Keratinocyte (primary cell): ENCODE measurements at regions not wholly inside any gene's neighbourhood (a gene's known extent, or its start where the extent isn't known, plus 50 kb on each side); places are given as distances from the start of the nearest gene placed in this dataset.

ENCODE experiments used
- DNase-seq: peaks from one replicate; pipeline ENCODE4 v3.0.0-alpha.2; 2011; ENCODE audit warnings: low read depth, missing footprints, low spot score
- FAIRE-seq: peaks from 2 replicates; lab custom pipeline; 2011; peaks lifted over from hg19 to GRCh38; lab: Jason Lieb, UNC
- H2AFZ ChIP-seq: 2 replicates; pipeline ENCODE4 v1.6.0; 2012; ENCODE audit warnings: low read length, control low read depth, inconsistent platforms; ENCODE audit not compliant: control insufficient read depth
- H3K27ac ChIP-seq: 2 replicates; pipeline ENCODE4 v1.5.1; 2011; ENCODE audit warnings: low read length; ENCODE audit not compliant: control insufficient read depth, insufficient read depth
- H3K27me3 ChIP-seq: 3 replicates; pipeline ENCODE4 v1.6.0; 2011; ENCODE audit warnings: low read length; ENCODE audit not compliant: control insufficient read depth, insufficient read depth; ENCODE audit errors: extremely low read depth
- H3K36me3 ChIP-seq, 2 experiments: 2 replicates in 1 of 2; 3 replicates in 1 of 2; pipeline ENCODE4 v1.5.1; 2011; ENCODE audit warnings: low read length in 2 of 2, mild to moderate bottlenecking in 1 of 2; ENCODE audit not compliant: control insufficient read depth in 2 of 2, insufficient read depth in 2 of 2; ENCODE audit errors: extremely low read depth in 1 of 2
- H3K4me1 ChIP-seq: 3 replicates; pipeline ENCODE4 v1.5.1; 2011; ENCODE audit warnings: low read length; ENCODE audit not compliant: control insufficient read depth, insufficient read depth; ENCODE audit errors: extremely low read depth
- H3K4me2 ChIP-seq: 3 replicates; pipeline ENCODE4 v1.6.0; 2011; ENCODE audit warnings: low read depth, low read length; ENCODE audit not compliant: control insufficient read depth, insufficient read depth; ENCODE audit errors: extremely low read depth
- H3K4me3 ChIP-seq, 3 experiments: fragments of 200-600 bp in 1 of 3; sonication (generic) in 1 of 3; 2 replicates in 2 of 3; 3 replicates in 1 of 3; pipeline ENCODE4 v1.5.1; 2011 to 2016; ENCODE audit warnings: low read length in 3 of 3, mild to moderate bottlenecking in 3 of 3, control low read depth in 2 of 3, inconsistent platforms in 1 of 3, low read depth in 1 of 3, mixed read lengths in 1 of 3, mixed run types in 1 of 3, moderate library complexity in 1 of 3; ENCODE audit not compliant: control insufficient read depth in 2 of 3, insufficient read depth in 2 of 3; ENCODE audit errors: extremely low read depth in 1 of 3
- H3K79me2 ChIP-seq: 2 replicates; pipeline ENCODE4 v1.6.0; 2012; ENCODE audit warnings: low read length; ENCODE audit not compliant: control insufficient read depth, insufficient read depth
- H3K9ac ChIP-seq: 3 replicates; pipeline ENCODE4 v1.6.0; 2011; ENCODE audit warnings: low read length; ENCODE audit not compliant: control insufficient read depth, insufficient read depth; ENCODE audit errors: extremely low read depth
- H3K9me1 ChIP-seq: 3 replicates; pipeline ENCODE4 v1.6.0; 2011; ENCODE audit warnings: low read length; ENCODE audit not compliant: control insufficient read depth, insufficient read depth; ENCODE audit errors: extremely low read depth
- H3K9me3 ChIP-seq: 2 replicates; pipeline ENCODE4 v1.5.1; 2012; ENCODE audit warnings: low read depth, low read length; ENCODE audit not compliant: control insufficient read depth
- H4K20me1 ChIP-seq: 3 replicates; pipeline ENCODE4 v1.6.0; 2011; ENCODE audit warnings: low read length; ENCODE audit not compliant: control insufficient read depth, insufficient read depth; ENCODE audit errors: extremely low read depth
- EZH2 ChIP-seq: IDR thresholded peaks from one replicate; pipeline ENCODE4 v1.6.1; 2012; ENCODE audit warnings: inconsistent platforms, mild to moderate bottlenecking, low read length, moderate library complexity
- dilution Hi-C: fragments of 300-500 bp; cut with MboI; formaldehyde crosslinking; loops from one replicate; pipeline ENCODE4 v1.7.0; 2020; ENCODE audit warnings: low sequenced_read_pairs; ENCODE audit not compliant: extremely low pct_ligation_motif_present
- TF ChIP-seq, protein P1 (sequence below), 3 experiments: IDR thresholded peaks in 1 of 3; conservative IDR thresholded peaks in 1 of 3; optimal IDR thresholded peaks in 1 of 3; 2 replicates in 2 of 3; 3 replicates in 1 of 3; pipeline versions ENCODE3 to v1.5.1; 2011; ENCODE audit warnings: low read length in 3 of 3, mild to moderate bottlenecking in 3 of 3, moderate library complexity in 2 of 3, control low read depth in 1 of 3, inconsistent platforms in 1 of 3; ENCODE audit not compliant: insufficient read depth in 2 of 3; ENCODE audit errors: extremely low read depth in 1 of 3

DNA sequence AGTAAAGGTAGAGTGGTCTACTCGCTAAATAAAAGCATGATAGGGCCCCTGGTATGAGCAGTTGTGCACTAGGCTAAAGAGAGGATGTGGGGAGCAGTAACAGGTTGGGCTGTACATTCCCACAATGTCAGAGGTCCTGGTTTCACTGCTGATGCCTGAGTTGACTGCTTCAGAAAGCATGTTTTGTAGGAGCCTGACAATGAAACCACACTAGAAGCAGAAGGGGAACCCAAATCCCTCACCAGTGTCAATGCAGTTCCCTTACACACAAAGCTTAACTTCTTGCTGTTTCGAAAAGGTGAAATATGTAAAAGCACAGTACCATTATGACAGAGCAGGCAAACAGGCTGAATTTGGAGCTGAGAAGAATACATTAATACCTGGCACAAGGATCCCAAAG lies 291.7 kb upstream of the KYNU start:
- Histone ChIP-seq H3K9me1 (no peaks in the 10 kb centered on the region), H3K27me3 (no peaks in the 10 kb centered on the region), H3K9ac (no peak overlapping the region), H3K4me2 (no peak overlapping the region), H3K36me3 (no peaks in the 10 kb centered on the region), H3K9me3 (no peaks in the 10 kb centered on the region), H2AFZ (no peak overlapping the region), H3K27ac (no peak overlapping the region), H3K4me3 (no peak overlapping the region), H4K20me1 (no peaks in the 10 kb centered on the region), H3K4me1 (no peaks in the 10 kb centered on the region), H3K79me2 (no peaks in the 10 kb centered on the region)
- DNase-seq: no peak
- dilution Hi-C loops: no loop called here
- TF ChIP-seq, protein P1, sequence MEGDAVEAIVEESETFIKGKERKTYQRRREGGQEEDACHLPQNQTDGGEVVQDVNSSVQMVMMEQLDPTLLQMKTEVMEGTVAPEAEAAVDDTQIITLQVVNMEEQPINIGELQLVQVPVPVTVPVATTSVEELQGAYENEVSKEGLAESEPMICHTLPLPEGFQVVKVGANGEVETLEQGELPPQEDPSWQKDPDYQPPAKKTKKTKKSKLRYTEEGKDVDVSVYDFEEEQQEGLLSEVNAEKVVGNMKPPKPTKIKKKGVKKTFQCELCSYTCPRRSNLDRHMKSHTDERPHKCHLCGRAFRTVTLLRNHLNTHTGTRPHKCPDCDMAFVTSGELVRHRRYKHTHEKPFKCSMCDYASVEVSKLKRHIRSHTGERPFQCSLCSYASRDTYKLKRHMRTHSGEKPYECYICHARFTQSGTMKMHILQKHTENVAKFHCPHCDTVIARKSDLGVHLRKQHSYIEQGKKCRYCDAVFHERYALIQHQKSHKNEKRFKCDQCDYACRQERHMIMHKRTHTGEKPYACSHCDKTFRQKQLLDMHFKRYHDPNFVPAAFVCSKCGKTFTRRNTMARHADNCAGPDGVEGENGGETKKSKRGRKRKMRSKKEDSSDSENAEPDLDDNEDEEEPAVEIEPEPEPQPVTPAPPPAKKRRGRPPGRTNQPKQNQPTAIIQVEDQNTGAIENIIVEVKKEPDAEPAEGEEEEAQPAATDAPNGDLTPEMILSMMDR (optimal IDR thresholded peaks at IDR 0.05 in 1 of 3, IDR thresholded peaks at IDR 0.05 in 1 of 3, conservative IDR thresholded peaks at IDR 0.05 in 1 of 3; ENCODE audit: extremely low read depth in 1 of 3, insufficient read depth in 2 of 3, low read length in 3 of 3): no peak
- no peak for TF ChIP-seq EZH2
- no peak for FAIRE-seq

DNA sequence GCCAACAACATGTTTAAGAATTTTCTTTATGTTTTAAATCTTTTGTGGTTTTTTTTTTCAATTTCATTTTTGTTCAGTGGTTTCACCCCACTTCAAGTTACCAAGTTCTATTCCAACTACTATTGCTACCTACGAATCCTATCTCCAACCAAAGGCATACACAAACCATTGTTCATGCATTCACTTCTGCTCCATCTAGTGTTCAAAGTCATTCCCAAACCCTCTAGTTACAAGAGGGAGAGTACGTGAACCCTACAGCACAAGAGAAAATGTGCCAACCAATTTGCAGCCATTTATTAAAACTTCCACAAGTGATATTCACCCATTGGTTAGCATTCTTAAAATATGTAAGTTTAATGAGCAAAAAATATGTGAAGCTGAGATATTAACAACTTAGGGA lies 295.1 kb upstream of the KYNU start:
- Histone ChIP-seq H3K9ac (no peak overlapping the region), H3K79me2 (no peaks in the 10 kb centered on the region), H3K4me2 (no peak overlapping the region), H3K27ac (no peak overlapping the region), H3K36me3 (no peaks in the 10 kb centered on the region), H4K20me1 (no peaks in the 10 kb centered on the region), H2AFZ (no peak overlapping the region), H3K9me1 (no peaks in the 10 kb centered on the region), H3K27me3 (no peaks in the 10 kb centered on the region), H3K4me1 (no peaks in the 10 kb centered on the region), H3K4me3 (no peak overlapping the region), H3K9me3 (no peaks in the 10 kb centered on the region)
- dilution Hi-C loops: no loop called here
- TF ChIP-seq, protein P1 (optimal IDR thresholded peaks at IDR 0.05 in 1 of 3, IDR thresholded peaks at IDR 0.05 in 1 of 3, conservative IDR thresholded peaks at IDR 0.05 in 1 of 3; ENCODE audit: extremely low read depth in 1 of 3, insufficient read depth in 2 of 3, low read length in 3 of 3): no peak
- TF ChIP-seq EZH2: no peak
- no peak for DNase-seq
- FAIRE-seq: no peak
